ENCODE measurements at regions not wholly inside any gene's neighbourhood (a gene's known extent, or its start where the extent isn't known, plus 50 kb on each side); places are given as distances from the start of the nearest gene placed in this dataset.

DNA sequence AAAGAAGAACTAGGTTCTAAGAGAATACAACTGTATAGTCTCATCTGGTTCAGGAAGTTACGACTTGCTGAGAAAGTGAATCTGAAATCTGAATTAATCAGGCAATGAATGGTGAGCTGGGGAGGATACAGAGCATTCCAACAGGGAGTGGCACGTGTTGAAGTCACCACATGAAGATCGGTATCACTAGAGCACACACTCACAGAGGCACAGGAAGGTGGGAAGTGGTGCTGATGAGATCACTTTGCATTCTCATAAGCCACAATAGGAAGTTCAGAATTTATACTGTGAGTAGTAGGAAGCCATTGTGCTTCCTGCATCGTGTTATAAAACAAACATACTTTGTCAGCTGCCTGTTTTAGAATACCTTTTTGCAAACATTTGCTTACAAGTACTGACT, 615.0 kb upstream of the DDX18 start (continued):
- TF ChIP-seq, protein P1, sequence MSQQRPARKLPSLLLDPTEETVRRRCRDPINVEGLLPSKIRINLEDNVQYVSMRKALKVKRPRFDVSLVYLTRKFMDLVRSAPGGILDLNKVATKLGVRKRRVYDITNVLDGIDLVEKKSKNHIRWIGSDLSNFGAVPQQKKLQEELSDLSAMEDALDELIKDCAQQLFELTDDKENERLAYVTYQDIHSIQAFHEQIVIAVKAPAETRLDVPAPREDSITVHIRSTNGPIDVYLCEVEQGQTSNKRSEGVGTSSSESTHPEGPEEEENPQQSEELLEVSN (IDR thresholded peaks at IDR 0.05), result no peak
- TF ChIP-seq CBX5 (IDR thresholded peaks at IDR 0.05; ENCODE audit: low read depth, low read length), result no peak
- no peak for TF ChIP-seq SP1 (IDR thresholded peaks at IDR 0.05; ENCODE audit: low read depth, low read length)
- TF ChIP-seq RXRA (IDR thresholded peaks at IDR 0.05; ENCODE audit: insufficient read depth, low read depth, low read length), result no peak
- TF ChIP-seq YY1 (IDR thresholded peaks at IDR 0.05; ENCODE audit: low read depth, low read length), result no peak
- TF ChIP-seq NANOG (IDR thresholded peaks at IDR 0.05; ENCODE audit: insufficient read depth, low read depth, low read length, poor library complexity, severe bottlenecking), result no peak
- TF ChIP-seq EP300 (IDR thresholded peaks at IDR 0.05; ENCODE audit: borderline replicate concordance in 1 of 2, low read depth in 2 of 2, low read length in 2 of 2), result no peak
